WTC11 (cell line): ENCODE measurements at regions not wholly inside any gene's neighbourhood (a gene's known extent, or its start where the extent isn't known, plus 50 kb on each side); places are given as distances from the start of the nearest gene placed in this dataset.

Experiments used
- ATAC-seq: fragments of 200-7000 bp; cut with Tn5 transposase; 2 replicates; pipeline ENCODE4 v1.10.0; 2021; ENCODE audit warnings: mild to moderate bottlenecking, moderate library complexity
- CTCF ChIA-PET: fragments of 300-600 bp; sonication (Branson Sonifier 250); formaldehyde crosslinking; loops from one replicate; lab custom pipeline; 2021; ENCODE audit warnings: antibody characterized with exemption; lab: Charles Lee
- POLR2A ChIA-PET: fragments of 350-600 bp; sonication (Branson Sonifier 250); formaldehyde crosslinking; loops from one replicate; lab custom pipeline; 2021; ENCODE audit warnings: antibody characterized with exemption; lab: Charles Lee
- DNase-seq: peaks from one replicate; pipeline ENCODE4 v3.0.0; 2021; ENCODE audit warnings: low spot score
- H3K27ac Mint-ChIP-seq: 2 replicates; pipeline ENCODE4 v1.8.0; 2021; ENCODE audit warnings: mixed read lengths
- H3K27me3 Mint-ChIP-seq: 2 replicates; pipeline ENCODE4 v1.8.0; 2021; ENCODE audit warnings: low read depth, mild to moderate bottlenecking, moderate library complexity, mixed read lengths
- H3K36me3 Mint-ChIP-seq: 2 replicates; pipeline ENCODE4 v1.8.0; 2021; ENCODE audit warnings: mixed read lengths
- H3K4me1 Mint-ChIP-seq: 2 replicates; pipeline ENCODE4 v1.8.0; 2022; ENCODE audit warnings: mixed read lengths
- H3K4me3 Mint-ChIP-seq: 2 replicates; pipeline ENCODE4 v1.8.0; 2021; ENCODE audit warnings: mild to moderate bottlenecking, moderate library complexity, mixed read lengths
- H3K9me3 Mint-ChIP-seq: 2 replicates; pipeline ENCODE4 v1.8.0; 2021; ENCODE audit warnings: mixed read lengths
- EMX1 ChIP-seq: fragments of 250-450 bp; sonication (Bioruptor Pico); IDR thresholded peaks from 2 replicates; pipeline ENCODE4 v1.8.0; 2021; ENCODE audit warnings: mild to moderate bottlenecking
- FOXJ3 ChIP-seq: sonication (generic); formaldehyde crosslinking; IDR thresholded peaks from 2 replicates; pipeline ENCODE4 v1.9.0; 2021; ENCODE audit warnings: missing genetic modification reagents, mild to moderate bottlenecking, borderline replicate concordance
- FOXK1 ChIP-seq: sonication (generic); formaldehyde crosslinking; IDR thresholded peaks from 2 replicates; pipeline ENCODE4 v1.8.0; 2022; ENCODE audit warnings: mild to moderate bottlenecking, moderate library complexity, missing genetic modification reagents
- FOXP1 ChIP-seq: sonication (generic); formaldehyde crosslinking; IDR thresholded peaks from 2 replicates; pipeline ENCODE4 v1.8.0; 2022; ENCODE audit warnings: missing genetic modification reagents, mild to moderate bottlenecking, moderate library complexity, borderline replicate concordance
- GRHL2 ChIP-seq: fragments of 250-450 bp; sonication (Bioruptor Pico); IDR thresholded peaks from 2 replicates; pipeline ENCODE4 v1.8.0; 2022; ENCODE audit warnings: mild to moderate bottlenecking, moderate library complexity; ENCODE audit not compliant: insufficient replicate concordance, severe bottlenecking
- MAX ChIP-seq: sonication (generic); formaldehyde crosslinking; IDR thresholded peaks from 2 replicates; pipeline ENCODE4 v1.8.0; 2022; ENCODE audit warnings: mild to moderate bottlenecking, missing genetic modification reagents
- MLX ChIP-seq: sonication (generic); formaldehyde crosslinking; IDR thresholded peaks from 2 replicates; pipeline ENCODE4 v1.8.1; 2023; ENCODE audit warnings: mild to moderate bottlenecking, missing genetic modification reagents, moderate library complexity
- OVOL2 ChIP-seq: fragments of 250-450 bp; sonication (Bioruptor Pico); IDR thresholded peaks from 2 replicates; pipeline ENCODE4 v1.9.0; 2021; ENCODE audit warnings: mild to moderate bottlenecking, borderline replicate concordance
- STAT6 ChIP-seq: sonication (generic); formaldehyde crosslinking; conservative IDR thresholded peaks from 2 replicates; pipeline ENCODE4 v1.8.1; 2023; ENCODE audit warnings: mild to moderate bottlenecking, low read depth, missing genetic modification reagents, moderate library complexity
- TCF7 ChIP-seq: sonication (generic); formaldehyde crosslinking; IDR thresholded peaks from 2 replicates; pipeline ENCODE4 v1.8.0; 2022; ENCODE audit warnings: mild to moderate bottlenecking, low read depth, missing genetic modification reagents, moderate library complexity
- TEAD1 ChIP-seq: sonication (generic); formaldehyde crosslinking; IDR thresholded peaks from 2 replicates; pipeline ENCODE4 v1.8.0; 2022; ENCODE audit warnings: mild to moderate bottlenecking, missing genetic modification reagents
- TP53 ChIP-seq: sonication (generic); formaldehyde crosslinking; IDR thresholded peaks from 2 replicates; pipeline ENCODE4 v1.8.1; 2023; ENCODE audit warnings: mild to moderate bottlenecking, missing genetic modification reagents
- USF2 ChIP-seq: sonication (generic); formaldehyde crosslinking; IDR thresholded peaks from 2 replicates; pipeline ENCODE4 v1.8.1; 2023; ENCODE audit warnings: mild to moderate bottlenecking, missing genetic modification reagents, moderate library complexity
- ZNF232 ChIP-seq: sonication (generic); formaldehyde crosslinking; IDR thresholded peaks from 2 replicates; pipeline ENCODE4 v1.8.0; 2022; ENCODE audit warnings: mild to moderate bottlenecking, missing genetic modification reagents
- TF ChIP-seq, protein P1 (sequence below): fragments of 250-450 bp; sonication (Bioruptor Pico); IDR thresholded peaks from 2 replicates; pipeline ENCODE4 v1.9.0; 2021; ENCODE audit warnings: mild to moderate bottlenecking, borderline replicate concordance
- TF ChIP-seq, protein P2 (sequence below): sonication (generic); formaldehyde crosslinking; IDR thresholded peaks from 2 replicates; pipeline ENCODE4 v1.8.0; 2022; ENCODE audit warnings: mild to moderate bottlenecking, missing genetic modification reagents
- TF ChIP-seq, protein P3 (sequence below): sonication (generic); formaldehyde crosslinking; IDR thresholded peaks from 2 replicates; pipeline ENCODE4 v1.8.1; 2023; ENCODE audit warnings: mild to moderate bottlenecking, missing genetic modification reagents, borderline replicate concordance
- TF ChIP-seq, protein P4 (sequence below): sonication (generic); formaldehyde crosslinking; IDR thresholded peaks from 2 replicates; pipeline ENCODE4 v1.8.1; 2023; ENCODE audit warnings: mild to moderate bottlenecking, missing genetic modification reagents

DNA sequence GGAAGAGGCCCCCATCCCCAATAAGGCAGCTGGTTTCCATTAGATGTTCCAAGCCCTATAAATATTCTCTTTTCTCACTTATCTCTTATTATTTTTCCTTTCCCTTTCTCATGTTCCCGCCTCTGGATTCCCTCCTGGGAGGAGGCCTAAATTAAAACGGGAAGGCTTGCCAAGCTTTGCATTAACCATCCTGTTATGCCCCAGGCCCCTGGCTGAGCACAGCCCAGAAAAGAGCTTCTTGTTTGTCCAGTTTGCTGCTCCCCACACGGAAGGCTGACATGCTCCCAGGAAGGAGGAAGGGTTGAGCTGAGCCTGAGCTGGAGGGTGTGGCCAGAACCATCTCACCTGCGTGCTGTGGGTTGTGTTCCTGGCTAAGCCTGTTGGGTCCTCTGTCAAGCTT, 63.1 kb upstream of the BOC start:
- no peak overlapping the region for H3K4me3 Mint-ChIP-seq
- CTCF ChIA-PET = interaction anchor here (0.6 to 1.2 kb wide), 2 partner anchors 43 to 140 kb away, joined by 3 read pairs; no protein-coding TSS in a partner anchor
- POLR2A ChIA-PET = no interaction called here
- peaks cover 59% of the 10 kb centered on the region for H3K4me1 Mint-ChIP-seq
- TF ChIP-seq OVOL2 (CRISPR knock-in tag) = no peak
- TF ChIP-seq, protein P1, sequence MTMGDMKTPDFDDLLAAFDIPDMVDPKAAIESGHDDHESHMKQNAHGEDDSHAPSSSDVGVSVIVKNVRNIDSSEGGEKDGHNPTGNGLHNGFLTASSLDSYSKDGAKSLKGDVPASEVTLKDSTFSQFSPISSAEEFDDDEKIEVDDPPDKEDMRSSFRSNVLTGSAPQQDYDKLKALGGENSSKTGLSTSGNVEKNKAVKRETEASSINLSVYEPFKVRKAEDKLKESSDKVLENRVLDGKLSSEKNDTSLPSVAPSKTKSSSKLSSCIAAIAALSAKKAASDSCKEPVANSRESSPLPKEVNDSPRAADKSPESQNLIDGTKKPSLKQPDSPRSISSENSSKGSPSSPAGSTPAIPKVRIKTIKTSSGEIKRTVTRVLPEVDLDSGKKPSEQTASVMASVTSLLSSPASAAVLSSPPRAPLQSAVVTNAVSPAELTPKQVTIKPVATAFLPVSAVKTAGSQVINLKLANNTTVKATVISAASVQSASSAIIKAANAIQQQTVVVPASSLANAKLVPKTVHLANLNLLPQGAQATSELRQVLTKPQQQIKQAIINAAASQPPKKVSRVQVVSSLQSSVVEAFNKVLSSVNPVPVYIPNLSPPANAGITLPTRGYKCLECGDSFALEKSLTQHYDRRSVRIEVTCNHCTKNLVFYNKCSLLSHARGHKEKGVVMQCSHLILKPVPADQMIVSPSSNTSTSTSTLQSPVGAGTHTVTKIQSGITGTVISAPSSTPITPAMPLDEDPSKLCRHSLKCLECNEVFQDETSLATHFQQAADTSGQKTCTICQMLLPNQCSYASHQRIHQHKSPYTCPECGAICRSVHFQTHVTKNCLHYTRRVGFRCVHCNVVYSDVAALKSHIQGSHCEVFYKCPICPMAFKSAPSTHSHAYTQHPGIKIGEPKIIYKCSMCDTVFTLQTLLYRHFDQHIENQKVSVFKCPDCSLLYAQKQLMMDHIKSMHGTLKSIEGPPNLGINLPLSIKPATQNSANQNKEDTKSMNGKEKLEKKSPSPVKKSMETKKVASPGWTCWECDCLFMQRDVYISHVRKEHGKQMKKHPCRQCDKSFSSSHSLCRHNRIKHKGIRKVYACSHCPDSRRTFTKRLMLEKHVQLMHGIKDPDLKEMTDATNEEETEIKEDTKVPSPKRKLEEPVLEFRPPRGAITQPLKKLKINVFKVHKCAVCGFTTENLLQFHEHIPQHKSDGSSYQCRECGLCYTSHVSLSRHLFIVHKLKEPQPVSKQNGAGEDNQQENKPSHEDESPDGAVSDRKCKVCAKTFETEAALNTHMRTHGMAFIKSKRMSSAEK (CRISPR knock-in tag) = no peak
- TF ChIP-seq FOXJ3 = no peak
- TF ChIP-seq ZNF232 (CRISPR knock-in tag) = no peak
- no peak for TF ChIP-seq EMX1 (CRISPR knock-in tag)
- H3K27me3 Mint-ChIP-seq = peaks cover 17% of the 10 kb centered on the region
- H3K9me3 Mint-ChIP-seq = no peaks in the 10 kb centered on the region
- ATAC-seq (peak; percentile 15; the same call in 1 of the 2 replicates), DNase-seq (no peak)
- no peak overlapping the region for H3K27ac Mint-ChIP-seq
- no peaks in the 10 kb centered on the region for H3K36me3 Mint-ChIP-seq

DNA sequence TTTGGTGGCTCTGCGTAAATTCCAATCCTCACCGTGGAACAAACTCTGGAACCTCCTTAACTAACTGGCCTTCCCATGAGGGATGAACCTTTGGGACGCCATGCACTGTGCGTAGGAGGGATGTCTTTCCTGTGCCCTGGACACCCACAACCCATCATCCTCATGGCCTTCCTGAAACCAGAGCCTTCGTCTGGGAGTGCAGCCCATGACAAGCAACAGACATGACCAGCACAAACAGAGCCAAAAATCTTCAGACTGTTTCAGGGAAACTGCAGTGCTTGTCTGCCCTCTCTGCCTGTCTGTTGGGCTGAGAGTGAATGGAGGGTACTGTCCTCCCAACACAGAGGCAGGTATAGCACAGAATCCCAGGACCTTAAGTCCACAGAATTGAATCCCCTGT, 61.1 kb upstream of the BOC start:
- TF ChIP-seq USF2 (CRISPR knock-in tag) (no peak), MAX (CRISPR knock-in tag) (no peak), TEAD1 (no peak), FOXP1 (CRISPR knock-in tag) (no peak), GRHL2 (CRISPR knock-in tag) (no peak), FOXK1 (CRISPR knock-in tag) (no peak), MLX (CRISPR knock-in tag) (no peak), FOXJ3 (no peak), TCF7 (CRISPR knock-in tag) (no peak), STAT6 (CRISPR knock-in tag) (no peak), TP53 (CRISPR knock-in tag) (no peak)
- TF ChIP-seq, protein P2, sequence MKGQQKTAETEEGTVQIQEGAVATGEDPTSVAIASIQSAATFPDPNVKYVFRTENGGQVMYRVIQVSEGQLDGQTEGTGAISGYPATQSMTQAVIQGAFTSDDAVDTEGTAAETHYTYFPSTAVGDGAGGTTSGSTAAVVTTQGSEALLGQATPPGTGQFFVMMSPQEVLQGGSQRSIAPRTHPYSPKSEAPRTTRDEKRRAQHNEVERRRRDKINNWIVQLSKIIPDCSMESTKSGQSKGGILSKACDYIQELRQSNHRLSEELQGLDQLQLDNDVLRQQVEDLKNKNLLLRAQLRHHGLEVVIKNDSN (CRISPR knock-in tag) = no peak
- TF ChIP-seq, protein P3, sequence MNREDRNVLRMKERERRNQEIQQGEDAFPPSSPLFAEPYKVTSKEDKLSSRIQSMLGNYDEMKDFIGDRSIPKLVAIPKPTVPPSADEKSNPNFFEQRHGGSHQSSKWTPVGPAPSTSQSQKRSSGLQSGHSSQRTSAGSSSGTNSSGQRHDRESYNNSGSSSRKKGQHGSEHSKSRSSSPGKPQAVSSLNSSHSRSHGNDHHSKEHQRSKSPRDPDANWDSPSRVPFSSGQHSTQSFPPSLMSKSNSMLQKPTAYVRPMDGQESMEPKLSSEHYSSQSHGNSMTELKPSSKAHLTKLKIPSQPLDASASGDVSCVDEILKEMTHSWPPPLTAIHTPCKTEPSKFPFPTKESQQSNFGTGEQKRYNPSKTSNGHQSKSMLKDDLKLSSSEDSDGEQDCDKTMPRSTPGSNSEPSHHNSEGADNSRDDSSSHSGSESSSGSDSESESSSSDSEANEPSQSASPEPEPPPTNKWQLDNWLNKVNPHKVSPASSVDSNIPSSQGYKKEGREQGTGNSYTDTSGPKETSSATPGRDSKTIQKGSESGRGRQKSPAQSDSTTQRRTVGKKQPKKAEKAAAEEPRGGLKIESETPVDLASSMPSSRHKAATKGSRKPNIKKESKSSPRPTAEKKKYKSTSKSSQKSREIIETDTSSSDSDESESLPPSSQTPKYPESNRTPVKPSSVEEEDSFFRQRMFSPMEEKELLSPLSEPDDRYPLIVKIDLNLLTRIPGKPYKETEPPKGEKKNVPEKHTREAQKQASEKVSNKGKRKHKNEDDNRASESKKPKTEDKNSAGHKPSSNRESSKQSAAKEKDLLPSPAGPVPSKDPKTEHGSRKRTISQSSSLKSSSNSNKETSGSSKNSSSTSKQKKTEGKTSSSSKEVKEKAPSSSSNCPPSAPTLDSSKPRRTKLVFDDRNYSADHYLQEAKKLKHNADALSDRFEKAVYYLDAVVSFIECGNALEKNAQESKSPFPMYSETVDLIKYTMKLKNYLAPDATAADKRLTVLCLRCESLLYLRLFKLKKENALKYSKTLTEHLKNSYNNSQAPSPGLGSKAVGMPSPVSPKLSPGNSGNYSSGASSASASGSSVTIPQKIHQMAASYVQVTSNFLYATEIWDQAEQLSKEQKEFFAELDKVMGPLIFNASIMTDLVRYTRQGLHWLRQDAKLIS = no peak
- TF ChIP-seq, protein P4, sequence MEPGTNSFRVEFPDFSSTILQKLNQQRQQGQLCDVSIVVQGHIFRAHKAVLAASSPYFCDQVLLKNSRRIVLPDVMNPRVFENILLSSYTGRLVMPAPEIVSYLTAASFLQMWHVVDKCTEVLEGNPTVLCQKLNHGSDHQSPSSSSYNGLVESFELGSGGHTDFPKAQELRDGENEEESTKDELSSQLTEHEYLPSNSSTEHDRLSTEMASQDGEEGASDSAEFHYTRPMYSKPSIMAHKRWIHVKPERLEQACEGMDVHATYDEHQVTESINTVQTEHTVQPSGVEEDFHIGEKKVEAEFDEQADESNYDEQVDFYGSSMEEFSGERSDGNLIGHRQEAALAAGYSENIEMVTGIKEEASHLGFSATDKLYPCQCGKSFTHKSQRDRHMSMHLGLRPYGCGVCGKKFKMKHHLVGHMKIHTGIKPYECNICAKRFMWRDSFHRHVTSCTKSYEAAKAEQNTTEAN (CRISPR knock-in tag) = no peak
- TF ChIP-seq, all 79 proteins: peak for 0
- no peak overlapping the region for H3K27ac Mint-ChIP-seq
- POLR2A ChIA-PET = no interaction called here
- DNase-seq (no peak), ATAC-seq (no peak)
- CTCF ChIA-PET = no interaction called here
- peaks cover 6% of the 10 kb centered on the region; the same call in 1 of the 2 replicates for H3K27me3 Mint-ChIP-seq
- H3K4me1 Mint-ChIP-seq = peaks cover 66% of the 10 kb centered on the region
- no peaks in the 10 kb centered on the region for H3K36me3 Mint-ChIP-seq
- no peak overlapping the region for H3K4me3 Mint-ChIP-seq
- H3K9me3 Mint-ChIP-seq = no peaks in the 10 kb centered on the region
